ENCODE measurements at regions not wholly inside any gene's neighbourhood (a gene's known extent, or its start where the extent isn't known, plus 50 kb on each side); places are given as distances from the start of the nearest gene placed in this dataset.
"Not testable (repeated sequence)": the region's sequence is repeated elsewhere in the genome, so short reads cannot be mapped to it uniquely, and the experiment has no call there.

- no peak for ATAC-seq
- TF ChIP-seq CTCF (IDR thresholded peaks at IDR 0.05), result no peak
Measured at GRCh38 chr16:10277597-10277996, 95.4 kb upstream of the GRIN2A start.

GRCh38 chr16:10280262-10281170 lies 98.3 kb upstream of the GRIN2A start:
- H3K36me3 ChIP-seq (ENCODE audit: insufficient read depth in 1 of 2, low read depth in 1 of 2), result no peaks in the 10 kb centered on the region
- H3K4me3 ChIP-seq, result no peak overlapping the region
- no peak for TF ChIP-seq CTCF (IDR thresholded peaks at IDR 0.05)
- H3K27me3 ChIP-seq (ENCODE audit: insufficient read depth in 3 of 3, low read length in 2 of 3), result peaks cover 0 to 2% (median 0%) of the 10 kb centered on the region in 3 donors
- DNase-seq (no peak), ATAC-seq (no peak)
- no peak overlapping the region for H3K27ac ChIP-seq
- 29 to 38% (median 33%) methylated on average over 11 of the region's 11 CpGs for WGBS, 3 donors
- H3K9me3 ChIP-seq, result no peaks in the 10 kb centered on the region
- H3K4me1 ChIP-seq, result no peaks in the 10 kb centered on the region
- intact Hi-C loops (cut with DNase I), result no loop called here

More at GRCh38 chr16:10277597-10277996, 95.4 kb upstream of the GRIN2A start:
- Histone ChIP-seq H3K4me3 (no peak overlapping the region), H3K9me3 (no peaks in the 10 kb centered on the region), H3K27ac (no peak overlapping the region), H3K27me3 (ENCODE audit: insufficient read depth in 3 of 3, low read length in 2 of 3) (peaks cover 0 to 2% (median 0%) of the 10 kb centered on the region in 3 donors), H3K4me1 (no peaks in the 10 kb centered on the region), H3K36me3 (ENCODE audit: insufficient read depth in 1 of 2, low read depth in 1 of 2) (no peaks in the 10 kb centered on the region)
- intact Hi-C loops (cut with DNase I), result no loop called here
- no peak for DNase-seq
- 84 to 86% (median 85%) methylated on average over 18 of the region's 18 CpGs for WGBS, 3 donors

- Histone ChIP-seq H3K27ac (no peak overlapping the region), H3K4me3 (no peak overlapping the region), H3K9me3 (no peaks in the 10 kb centered on the region), H3K4me1 (no peaks in the 10 kb centered on the region), H3K27me3 (ENCODE audit: insufficient read depth in 3 of 3, low read length in 2 of 3) (peaks cover 0 to 2% (median 0%) of the 10 kb centered on the region in 3 donors), H3K36me3 (ENCODE audit: insufficient read depth in 1 of 2, low read depth in 1 of 2) (no peaks in the 10 kb centered on the region)
- DNase-seq (no peak), ATAC-seq (no peak)
- intact Hi-C loops (cut with DNase I), result no loop called here
- no peak for TF ChIP-seq CTCF (IDR thresholded peaks at IDR 0.05)
- 33 to 48% (median 46%) methylated on average over 3 of the region's 3 CpGs for WGBS, 3 donors
Measured at GRCh38 chr16:10282367-10282766, 100.1 kb upstream of the GRIN2A start.

GRCh38 chr16:10283246-10283645 lies 101.0 kb upstream of the GRIN2A start:
- H3K4me1 ChIP-seq; H3K36me3 ChIP-seq (ENCODE audit: insufficient read depth in 1 of 2, low read depth in 1 of 2); intact Hi-C loops (cut with DNase I); ATAC-seq; H3K27me3 ChIP-seq (ENCODE audit: insufficient read depth in 3 of 3, low read length in 2 of 3); DNase-seq; H3K27ac ChIP-seq; H3K9me3 ChIP-seq; H3K4me3 ChIP-seq: not testable (repeated sequence)
- WGBS, 3 donors, result 54 to 63% (median 58%) methylated on average over 8 of the region's 8 CpGs

- H3K9me3 ChIP-seq; intact Hi-C loops (cut with DNase I); H3K27ac ChIP-seq; DNase-seq; H3K4me1 ChIP-seq; H3K4me3 ChIP-seq; H3K27me3 ChIP-seq (ENCODE audit: insufficient read depth in 3 of 3, low read length in 2 of 3); ATAC-seq; H3K36me3 ChIP-seq (ENCODE audit: insufficient read depth in 1 of 2, low read depth in 1 of 2): not testable (repeated sequence)
- 69 to 100% (median 92%) methylated on average over 1 to 2 of the region's 2 CpGs for WGBS, 3 donors
Measured at GRCh38 chr16:10290467-10291105, 95.3 kb upstream of the ATF7IP2 start.

GRCh38 chr16:10292197-10292596 lies 93.7 kb upstream of the ATF7IP2 start:
- intact Hi-C loops (cut with DNase I), result not testable (repeated sequence)

GRCh38 chr16:10292976-10293375 lies 92.9 kb upstream of the ATF7IP2 start:
- H3K27ac ChIP-seq; ATAC-seq; intact Hi-C loops (cut with DNase I); DNase-seq; H3K9me3 ChIP-seq; H3K36me3 ChIP-seq (ENCODE audit: insufficient read depth in 1 of 2, low read depth in 1 of 2); H3K4me1 ChIP-seq; H3K27me3 ChIP-seq (ENCODE audit: insufficient read depth in 3 of 3, low read length in 2 of 3); H3K4me3 ChIP-seq: not testable (repeated sequence)
- WGBS, 3 donors, result 76 to 82% (median 77%) methylated on average over 5 of the region's 5 CpGs

More at GRCh38 chr16:10292197-10292596, 93.7 kb upstream of the ATF7IP2 start:
- not testable (repeated sequence) for ATAC-seq; H3K36me3 ChIP-seq (ENCODE audit: insufficient read depth in 1 of 2, low read depth in 1 of 2); H3K4me3 ChIP-seq; H3K27me3 ChIP-seq (ENCODE audit: insufficient read depth in 3 of 3, low read length in 2 of 3); H3K9me3 ChIP-seq; H3K27ac ChIP-seq; H3K4me1 ChIP-seq; DNase-seq
- WGBS, 3 donors, result 84 to 95% (median 84%) methylated on average over 8 to 9 of the region's 9 CpGs

GRCh38 chr16:10294153-10294552 lies 91.7 kb upstream of the ATF7IP2 start:
- H3K27me3 ChIP-seq (ENCODE audit: insufficient read depth in 3 of 3, low read length in 2 of 3); H3K36me3 ChIP-seq (ENCODE audit: insufficient read depth in 1 of 2, low read depth in 1 of 2); H3K9me3 ChIP-seq; ATAC-seq; H3K27ac ChIP-seq; H3K4me1 ChIP-seq; H3K4me3 ChIP-seq; DNase-seq; intact Hi-C loops (cut with DNase I): not testable (repeated sequence)
- WGBS, 3 donors, result 75 to 87% (median 78%) methylated on average over 3 of the region's 3 CpGs

Data from psoas muscle (tissue), 7 donors.